AG04450 (cell line): ENCODE measurements at regions not wholly inside any gene's neighbourhood (a gene's known extent, or its start where the extent isn't known, plus 50 kb on each side); places are given as distances from the start of the nearest gene placed in this dataset.

Experiments
- CTCF ChIA-PET: fragments of 300-600, 350-600 bp; formaldehyde crosslinking; extraction: SDS; loops from one replicate; lab custom pipeline; 2022; ENCODE audit warnings: antibody characterized with exemption, inconsistent platforms; lab: Charles Lee
- POLR2A ChIA-PET: fragments of 350-600 bp; formaldehyde crosslinking; extraction: SDS; loops from one replicate; lab custom pipeline; 2021; ENCODE audit warnings: antibody characterized with exemption, inconsistent platforms; lab: Yijun Ruan, JAX
- DNase-seq: peaks from one replicate; pipeline ENCODE4 v3.0.0-alpha.2; 2011; ENCODE audit warnings: low read depth, low spot score
- H3K27ac ChIP-seq: one replicate; pipeline ENCODE4 v1.5.1; 2012; ENCODE audit warnings: low read depth, low read length, control low read depth
- H3K27me3 ChIP-seq: one replicate; pipeline ENCODE4 v1.6.0; 2012; ENCODE audit warnings: low read length; ENCODE audit not compliant: control insufficient read depth, insufficient read depth
- H3K4me3 ChIP-seq: 2 replicates; pipeline ENCODE4 v1.5.1; 2011; ENCODE audit warnings: mild to moderate bottlenecking, low read depth, low read length, control low read depth
- H3K9me3 ChIP-seq: 2 replicates; pipeline ENCODE4 v1.5.1; 2012; ENCODE audit warnings: low read length; ENCODE audit not compliant: control insufficient read depth, insufficient read depth
- CTCF ChIP-seq: IDR thresholded peaks from 2 replicates; pipeline ENCODE4 v1.5.1; 2011; ENCODE audit warnings: low read depth, low read length, control low read depth, inconsistent platforms

- TF ChIP-seq CTCF, result no peak
- Histone ChIP-seq H3K4me3 (no peak overlapping the region), H3K27me3 (no peaks in the 10 kb centered on the region), H3K9me3 (no peaks in the 10 kb centered on the region), H3K27ac (no peak overlapping the region)
- DNase-seq, result no peak
- ChIA-PET CTCF (no interaction called here), POLR2A (no interaction called here)
Measured at GRCh38 chr5:124399426-124399961, 346.9 kb downstream of the ZNF608 start.

GRCh38 chr5:124398460-124398859 lies 348.0 kb downstream of the ZNF608 start:
- no peak for TF ChIP-seq CTCF
- DNase-seq, result no peak
- CTCF ChIA-PET, result no interaction called here

GRCh38 chr5:124397317-124397716 lies 349.1 kb downstream of the ZNF608 start:
- DNase-seq, result no peak
- TF ChIP-seq CTCF, result no peak
- Histone ChIP-seq H3K27me3 (no peaks in the 10 kb centered on the region), H3K4me3 (no peak overlapping the region), H3K27ac (no peak overlapping the region), H3K9me3 (no peaks in the 10 kb centered on the region)
- POLR2A ChIA-PET, result no interaction called here
- CTCF ChIA-PET, result no interaction called here

More at GRCh38 chr5:124398460-124398859, 348.0 kb downstream of the ZNF608 start:
- no peak overlapping the region for H3K4me3 ChIP-seq
- no peaks in the 10 kb centered on the region for H3K27me3 ChIP-seq
- POLR2A ChIA-PET, result no interaction called here
- H3K27ac ChIP-seq, result no peak overlapping the region
- H3K9me3 ChIP-seq, result no peaks in the 10 kb centered on the region

GRCh38 chr5:124395926-124396325 lies 350.5 kb downstream of the ZNF608 start:
- Histone ChIP-seq H3K9me3 (no peaks in the 10 kb centered on the region), H3K4me3 (no peak overlapping the region), H3K27ac (no peak overlapping the region), H3K27me3 (no peaks in the 10 kb centered on the region)
- TF ChIP-seq CTCF, result no peak
- ChIA-PET POLR2A (no interaction called here), CTCF (no interaction called here)
- DNase-seq, result no peak

- no peak overlapping the region for H3K27ac ChIP-seq
- DNase-seq, result no peak
- H3K27me3 ChIP-seq, result no peaks in the 10 kb centered on the region
- no peak overlapping the region for H3K4me3 ChIP-seq
- CTCF ChIA-PET, result no interaction called here
- no peak for TF ChIP-seq CTCF
- H3K9me3 ChIP-seq, result no peaks in the 10 kb centered on the region
- POLR2A ChIA-PET, result no interaction called here
Measured at GRCh38 chr5:124395287-124395686, 351.2 kb downstream of the ZNF608 start.
